Stimulated activated CD4-positive, alpha-beta T cell treated with anti-CD3 and anti-CD28 coated beads, Interleukin-15, amount 100 ng/mL, for 48 hours (primary cell): ENCODE measurements at regions not wholly inside any gene's neighbourhood (a gene's known extent, or its start where the extent isn't known, plus 50 kb on each side); places are given as distances from the start of the nearest gene placed in this dataset.
"Not testable (repeated sequence)": the region's sequence is repeated elsewhere in the genome, so short reads cannot be mapped to it uniquely, and the experiment has no call there.

Experiments used
- DNase-seq, 2 donors: peaks; one replicate each; pipeline ENCODE4 v3.0.0-alpha.2; 2020; ENCODE audit warnings: low read depth in 2 of 2

DNA sequence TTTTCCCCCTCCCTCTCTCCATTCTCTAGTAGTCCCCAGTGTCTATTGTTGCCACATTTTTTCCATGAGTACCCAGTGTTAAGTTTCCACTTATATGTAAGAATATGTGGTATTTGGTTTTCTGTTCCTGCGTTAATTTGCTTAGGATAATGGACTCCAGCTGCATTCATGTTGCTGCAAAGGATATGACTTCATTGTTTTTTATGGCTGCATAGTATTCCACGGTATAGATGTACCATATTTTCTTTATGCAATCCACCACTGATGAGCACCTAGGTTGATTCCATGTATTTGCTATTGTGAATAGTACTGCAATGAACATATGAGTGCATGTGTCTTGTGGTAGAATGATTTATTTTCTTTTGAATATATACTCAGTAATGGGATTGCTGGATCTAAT, 77.4 kb upstream of the MEGF10 start:
- DNase-seq, result no peak

GRCh38 chr5:127216143-127216542, 74.5 kb upstream of the MEGF10 start:
- no peak for DNase-seq

- no peak for DNase-seq
Observed at GRCh38 chr5:127216898-127217675, 73.5 kb upstream of the MEGF10 start.

DNA sequence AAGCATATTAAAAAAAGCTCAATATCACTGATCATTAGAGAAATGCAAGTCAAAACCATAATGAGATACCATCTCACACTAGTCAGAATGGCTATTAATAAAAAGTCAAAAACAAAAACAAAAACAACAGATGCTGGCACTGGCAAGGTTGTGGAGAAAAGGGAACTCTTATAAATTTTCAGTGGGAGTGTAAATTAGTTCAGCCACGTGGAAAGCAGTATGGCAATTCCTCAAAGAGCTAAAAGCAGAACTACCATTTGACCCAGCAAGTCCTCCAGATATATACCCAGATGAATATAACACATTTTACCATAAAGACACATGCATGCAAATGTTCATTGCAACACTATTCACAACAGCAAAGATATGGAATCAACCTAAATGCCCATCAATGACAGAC, 68.7 kb upstream of the MEGF10 start:
- DNase-seq, result not testable (repeated sequence)

DNA sequence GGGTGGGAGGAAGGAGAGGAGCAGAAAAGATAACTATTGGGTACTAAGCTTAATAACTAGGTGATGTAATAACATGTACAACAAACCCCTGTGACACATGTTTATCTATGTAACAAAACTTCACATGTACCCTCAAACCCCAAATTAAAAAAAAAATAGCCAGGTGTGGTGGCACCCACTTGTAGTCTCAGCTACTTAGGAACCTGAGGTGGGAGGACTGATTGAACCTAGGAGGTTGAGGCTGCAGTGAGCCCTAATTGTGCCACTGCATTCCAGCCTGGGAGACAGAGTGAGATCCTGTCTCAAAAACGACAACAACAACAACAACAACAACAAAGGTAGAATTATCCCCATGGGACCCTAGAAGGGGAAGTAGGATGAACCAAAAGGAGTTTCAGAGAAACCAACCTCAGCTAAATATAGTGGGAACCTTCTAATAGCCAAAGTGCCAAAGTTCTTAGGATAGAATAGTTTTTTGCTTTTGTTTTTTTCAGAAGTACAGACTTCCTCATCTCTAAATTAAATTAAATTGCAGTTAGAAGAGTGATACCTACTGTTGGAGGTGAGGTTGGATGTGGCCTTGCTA, 67.9 kb upstream of the MEGF10 start:
- not testable (repeated sequence) for DNase-seq

- DNase-seq, result no peak
Observed at GRCh38 chr5:127223256-127223974, 67.2 kb upstream of the MEGF10 start.

DNA sequence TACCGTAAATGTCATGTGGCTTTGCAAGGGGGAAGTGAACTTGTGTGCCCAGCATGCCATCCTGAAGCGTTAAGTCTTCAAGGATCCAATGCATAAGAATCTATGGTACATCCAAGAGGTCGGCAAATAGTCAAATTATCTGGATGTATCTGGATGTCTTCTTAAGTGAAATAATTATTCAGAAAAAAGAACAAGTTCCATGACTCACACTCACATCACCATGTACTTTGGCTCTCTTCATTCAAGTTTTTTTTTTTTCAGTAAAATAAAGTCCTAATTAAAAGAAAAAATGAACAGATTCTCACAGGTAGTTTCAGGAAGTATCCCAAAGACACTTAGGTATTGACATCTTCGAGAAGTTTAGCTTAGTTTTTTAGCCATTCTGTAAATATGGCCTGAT, 62.7 kb upstream of the MEGF10 start:
- DNase-seq, result no peak

- DNase-seq, result no peak
Observed at GRCh38 chr5:127228540-127229184, 61.9 kb upstream of the MEGF10 start.

- peak; percentile 21 to 24 for DNase-seq
Observed at GRCh38 chr5:127229185-127229889, 61.3 kb upstream of the MEGF10 start.

DNA sequence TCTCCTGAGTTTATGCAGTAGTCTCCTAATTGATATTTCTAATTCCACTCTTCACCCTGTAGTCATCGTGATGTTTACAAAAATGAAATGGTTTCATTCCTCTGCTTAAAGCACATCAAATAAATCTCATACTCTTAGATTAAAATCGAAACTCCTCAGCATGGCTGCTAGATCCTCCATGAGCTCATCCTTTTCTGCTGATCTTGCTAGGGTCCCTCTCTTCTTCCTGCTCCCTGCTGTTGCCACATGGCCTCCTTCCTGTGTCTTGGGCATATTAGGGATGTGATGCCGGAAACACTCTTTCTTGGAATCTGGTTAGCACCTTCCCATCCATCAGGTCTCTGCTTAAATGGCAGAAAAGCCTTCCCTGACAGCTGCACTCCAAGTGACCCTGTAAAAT, 59.5 kb upstream of the MEGF10 start:
- DNase-seq, result no peak

DNA sequence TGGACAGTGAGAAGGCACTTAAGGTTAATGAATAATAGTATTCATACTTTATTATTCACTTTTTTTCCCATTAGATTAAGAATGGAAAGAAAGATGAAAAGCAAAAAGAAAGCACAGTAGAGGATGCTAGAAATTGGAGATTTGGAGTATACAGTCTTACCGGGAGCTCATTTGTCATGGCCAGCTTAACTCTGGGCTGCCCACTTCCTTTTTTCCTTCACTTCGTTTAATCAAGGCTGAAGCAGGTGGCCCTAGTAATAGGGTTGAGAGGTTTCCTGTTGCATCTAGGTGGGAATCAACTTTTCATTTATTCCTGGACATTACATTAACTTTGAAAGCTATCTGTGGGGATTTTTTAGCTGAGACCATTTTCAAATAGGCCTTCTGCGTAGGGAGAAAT, 57.0 kb upstream of the MEGF10 start:
- DNase-seq, result no peak

- no peak for DNase-seq
Observed at GRCh38 chr5:127235136-127235535, 55.5 kb upstream of the MEGF10 start.

- no peak for DNase-seq
Observed at GRCh38 chr5:127236254-127236653, 54.3 kb upstream of the MEGF10 start.
